Endothelial cell of umbilical vein (primary cell): ENCODE measurements at regions not wholly inside any gene's neighbourhood (a gene's known extent, or its start where the extent isn't known, plus 50 kb on each side); places are given as distances from the start of the nearest gene placed in this dataset.

Experiments
- BruUV-seq: library from RNA; stranded (reverse); fragments of 400-500 nt; replicated peaks from 2 replicates; lab custom pipeline; 2021; lab: Mats Ljungman, UMichigan
- CTCF ChIA-PET: fragments of 300-600, 350-600 bp; sonication (Branson Sonifier 250); formaldehyde crosslinking; loops from one replicate; lab custom pipeline; 2021; ENCODE audit warnings: antibody characterized with exemption, inconsistent platforms; lab: Charles Lee
- POLR2A ChIA-PET: fragments of 300-600, 350-600 bp; sonication (Branson Sonifier 250); formaldehyde crosslinking; loops from one replicate; lab custom pipeline; 2021; ENCODE audit warnings: antibody characterized with exemption, inconsistent platforms; lab: Charles Lee
- DNase-seq: peaks from one replicate; pipeline ENCODE4 v3.0.0-alpha.2; 2011; ENCODE audit warnings: low read depth, low spot score
- FAIRE-seq: peaks from 2 replicates; lab custom pipeline; 2011; peaks lifted over from hg19 to GRCh38; lab: Jason Lieb, UNC
- H2AFZ ChIP-seq: 2 replicates; pipeline ENCODE4 v1.6.0; 2012; ENCODE audit warnings: low read depth, low read length, control low read depth, inconsistent platforms
- H3K27ac ChIP-seq: 2 replicates; pipeline ENCODE4 v1.5.1; 2011; ENCODE audit warnings: low read depth, mild to moderate bottlenecking, control low read depth, low read length, moderate library complexity; ENCODE audit not compliant: insufficient read depth
- H3K27me3 ChIP-seq, 2 experiments: 2 replicates each; pipeline versions ENCODE4 v1.6.0 to v1.6.1; 2011; ENCODE audit warnings: low read length in 2 of 2, mixed read lengths in 1 of 2; ENCODE audit not compliant: control insufficient read depth in 2 of 2, insufficient read depth in 2 of 2
- H3K36me3 ChIP-seq, 2 experiments: 2 replicates in 1 of 2; 3 replicates in 1 of 2; pipeline ENCODE4 v1.5.1; 2011; ENCODE audit warnings: low read length in 2 of 2, mild to moderate bottlenecking in 1 of 2, moderate library complexity in 1 of 2; ENCODE audit not compliant: control insufficient read depth in 2 of 2, insufficient read depth in 2 of 2; ENCODE audit errors: extremely low read depth in 1 of 2
- H3K4me1 ChIP-seq: 3 replicates; pipeline ENCODE4 v1.5.1; 2011; ENCODE audit warnings: mild to moderate bottlenecking, low read length; ENCODE audit not compliant: control insufficient read depth, insufficient read depth; ENCODE audit errors: extremely low read depth
- H3K4me2 ChIP-seq: 2 replicates; pipeline ENCODE4 v1.6.1; 2011; ENCODE audit warnings: low read length, control low read depth, mixed read lengths; ENCODE audit not compliant: insufficient read depth
- H3K4me3 ChIP-seq, 3 experiments: fragments of 200-600 bp in 1 of 3; sonication (generic), shearing (Covaris generic) in 1 of 3; replicated peaks in 1 of 3; 2 replicates each; pipeline ENCODE4 v1.5.1; 2011 to 2016; ENCODE audit warnings: control low read depth in 3 of 3, low read length in 3 of 3, mild to moderate bottlenecking in 2 of 3, inconsistent platforms in 1 of 3, low read depth in 1 of 3, moderate library complexity in 1 of 3; ENCODE audit not compliant: insufficient read depth in 1 of 3
- H3K79me2 ChIP-seq: 2 replicates; pipeline ENCODE4 v1.6.0; 2012; ENCODE audit warnings: low read length, inconsistent platforms; ENCODE audit not compliant: control insufficient read depth, insufficient read depth
- H3K9ac ChIP-seq: replicated peaks from 2 replicates; pipeline ENCODE3; 2011; ENCODE audit warnings: low read length, control low read depth; ENCODE audit not compliant: insufficient read depth; ENCODE audit errors: extremely low read depth
- H3K9me1 ChIP-seq: replicated peaks from 3 replicates; pipeline ENCODE4 v1.6.0; 2011; ENCODE audit warnings: mild to moderate bottlenecking, low read length; ENCODE audit not compliant: control insufficient read depth, insufficient read depth; ENCODE audit errors: extremely low read depth
- H3K9me3 ChIP-seq: replicated peaks from 2 replicates; pipeline ENCODE4 v1.5.1; 2012; ENCODE audit warnings: low read length, inconsistent platforms; ENCODE audit not compliant: control insufficient read depth, insufficient read depth
- H4K20me1 ChIP-seq: replicated peaks from 2 replicates; pipeline ENCODE3; 2011; ENCODE audit warnings: mild to moderate bottlenecking, low read length; ENCODE audit not compliant: control insufficient read depth, insufficient read depth; ENCODE audit errors: extremely low read depth
- EZH2 ChIP-seq: IDR thresholded peaks from 2 replicates; pipeline ENCODE4 v1.6.1; 2012; ENCODE audit warnings: borderline replicate concordance, low read depth, mild to moderate bottlenecking, moderate library complexity, low read length, inconsistent platforms; ENCODE audit not compliant: severe bottlenecking
- FOS ChIP-seq: IDR thresholded peaks from 2 replicates; pipeline ENCODE4 v1.6.1; 2011; ENCODE audit warnings: mild to moderate bottlenecking, low read length, moderate library complexity, borderline replicate concordance; ENCODE audit not compliant: insufficient read depth
- GATA2 ChIP-seq: IDR thresholded peaks from 2 replicates; pipeline ENCODE4 v1.7.0; 2011; ENCODE audit warnings: low read depth, mild to moderate bottlenecking, moderate library complexity, mixed read lengths, low read length; ENCODE audit not compliant: insufficient read length, insufficient read depth
- JUN ChIP-seq: IDR thresholded peaks from 2 replicates; pipeline ENCODE4 v1.6.1; 2011; ENCODE audit warnings: borderline replicate concordance, low read depth; ENCODE audit not compliant: insufficient read length, insufficient read depth
- MYC ChIP-seq: IDR thresholded peaks from one replicate; pipeline ENCODE4 v1.6.1; 2011; ENCODE audit warnings: mild to moderate bottlenecking, low read depth, low read length
- POLR2A ChIP-seq: IDR thresholded peaks from 2 replicates; pipeline ENCODE4 v1.6.1; 2012; ENCODE audit warnings: low read depth, mild to moderate bottlenecking, control low read depth, low read length
- POLR2AphosphoS5 ChIP-seq: IDR thresholded peaks from 2 replicates; pipeline ENCODE4 v1.6.1; 2012; ENCODE audit warnings: low read depth, mild to moderate bottlenecking, control low read depth, low read length, moderate library complexity; ENCODE audit not compliant: insufficient read depth
- dilution Hi-C: fragments of 300-500 bp; cut with MboI; formaldehyde crosslinking; loops from one replicate; pipeline ENCODE4 v1.15.0; 2019; ENCODE audit warnings: low sequenced_read_pairs; ENCODE audit not compliant: extremely low pct_ligation_motif_present
- intact Hi-C: fragments of 100-400 bp; cut with micrococcal nuclease; formaldehyde crosslinking; loops from one replicate; pipeline ENCODE4 v1.10.0; 2022
- TF ChIP-seq, protein P1 (sequence below), 2 donors: IDR thresholded peaks; 1 replicate in 1 of 2; 2 replicates in 1 of 2; pipeline ENCODE4 v1.5.1; 2011; ENCODE audit warnings: low read length in 2 of 2, mild to moderate bottlenecking in 2 of 2, moderate library complexity in 2 of 2, control low read depth in 1 of 2, inconsistent platforms in 1 of 2, low read depth in 1 of 2; ENCODE audit not compliant: insufficient read depth in 1 of 2; ENCODE audit errors: extremely low read depth in 1 of 2

DNA sequence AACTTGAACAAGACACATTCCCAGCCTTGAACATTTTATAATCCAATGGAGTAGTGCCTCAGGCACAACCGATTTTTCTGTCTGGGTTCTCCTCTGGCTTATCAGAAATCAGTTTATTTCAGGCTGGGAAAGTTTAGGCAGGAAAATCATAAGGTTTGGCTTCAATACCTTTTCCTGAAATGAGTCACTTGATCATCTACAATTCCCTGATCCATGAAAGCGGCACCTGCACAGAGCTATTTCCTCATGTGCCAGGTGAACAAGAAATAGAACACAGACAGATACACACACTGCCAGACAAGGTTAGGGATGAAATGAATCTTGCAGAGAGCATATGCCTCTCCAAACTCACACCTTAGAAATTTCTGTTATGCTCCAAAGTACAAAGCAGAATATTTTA lies 106.7 kb upstream of the OR9G4 start:
- dilution Hi-C loops (no loop called here), intact Hi-C loops (no loop called here)
- POLR2A ChIA-PET = no interaction called here
- H4K20me1 ChIP-seq = no peaks in the 10 kb centered on the region
- no peak for DNase-seq
- no peaks in the 10 kb centered on the region for H3K9me1 ChIP-seq
- no peak overlapping the region for H3K4me2 ChIP-seq
- no peak for FAIRE-seq
- H2AFZ ChIP-seq = no peak overlapping the region
- no peaks in the 10 kb centered on the region for H3K4me1 ChIP-seq
- CTCF ChIA-PET = no interaction called here
- no peaks in the 10 kb centered on the region for H3K27me3 ChIP-seq
- H3K4me3 ChIP-seq = no peak overlapping the region
- no peak overlapping the region for H3K9ac ChIP-seq
- BruUV-seq = no TSS peak
- TF ChIP-seq POLR2AphosphoS5 = no peak
- no peak for TF ChIP-seq GATA2
- no peak for TF ChIP-seq EZH2
- TF ChIP-seq, protein P1, sequence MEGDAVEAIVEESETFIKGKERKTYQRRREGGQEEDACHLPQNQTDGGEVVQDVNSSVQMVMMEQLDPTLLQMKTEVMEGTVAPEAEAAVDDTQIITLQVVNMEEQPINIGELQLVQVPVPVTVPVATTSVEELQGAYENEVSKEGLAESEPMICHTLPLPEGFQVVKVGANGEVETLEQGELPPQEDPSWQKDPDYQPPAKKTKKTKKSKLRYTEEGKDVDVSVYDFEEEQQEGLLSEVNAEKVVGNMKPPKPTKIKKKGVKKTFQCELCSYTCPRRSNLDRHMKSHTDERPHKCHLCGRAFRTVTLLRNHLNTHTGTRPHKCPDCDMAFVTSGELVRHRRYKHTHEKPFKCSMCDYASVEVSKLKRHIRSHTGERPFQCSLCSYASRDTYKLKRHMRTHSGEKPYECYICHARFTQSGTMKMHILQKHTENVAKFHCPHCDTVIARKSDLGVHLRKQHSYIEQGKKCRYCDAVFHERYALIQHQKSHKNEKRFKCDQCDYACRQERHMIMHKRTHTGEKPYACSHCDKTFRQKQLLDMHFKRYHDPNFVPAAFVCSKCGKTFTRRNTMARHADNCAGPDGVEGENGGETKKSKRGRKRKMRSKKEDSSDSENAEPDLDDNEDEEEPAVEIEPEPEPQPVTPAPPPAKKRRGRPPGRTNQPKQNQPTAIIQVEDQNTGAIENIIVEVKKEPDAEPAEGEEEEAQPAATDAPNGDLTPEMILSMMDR (IDR thresholded peaks at IDR 0.05; ENCODE audit: extremely low read depth in 1 of 2, insufficient read depth in 1 of 2, low read depth in 1 of 2, low read length in 2 of 2) = no peak
- no peak for TF ChIP-seq POLR2A
- TF ChIP-seq JUN = no peak
- no peak for TF ChIP-seq FOS
- no peak for TF ChIP-seq MYC
- no peaks in the 10 kb centered on the region for H3K36me3 ChIP-seq
- no peaks in the 10 kb centered on the region for H3K9me3 ChIP-seq
- no peaks in the 10 kb centered on the region for H3K79me2 ChIP-seq
- H3K27ac ChIP-seq = no peak overlapping the region
